HG02798 (cell line): ENCODE measurements at regions not wholly inside any gene's neighbourhood (a gene's known extent, or its start where the extent isn't known, plus 50 kb on each side); places are given as distances from the start of the nearest gene placed in this dataset.
"Not testable (repeated sequence)": the region's sequence is repeated elsewhere in the genome, so short reads cannot be mapped to it uniquely, and the experiment has no call there.

Experiments used
- ATAC-seq: cut with Tn5 transposase; IDR thresholded peaks from one replicate; pipeline ENCODE4 v1.9.1; 2021; ENCODE audit warnings: mild to moderate bottlenecking; ENCODE audit not compliant: unreplicated experiment, poor library complexity

- no peak for ATAC-seq
These were observed 411.2 kb downstream of the RND3 start for GRCh38 chr2:150076281-150076680.

GRCh38 chr2:150075831-150076230 is 411.6 kb downstream of the RND3 start:
- ATAC-seq: no peak

GRCh38 chr2:150066490-150066889 is 421.0 kb downstream of the RND3 start:
- ATAC-seq: no peak

- ATAC-seq: no peak
These were observed 423.4 kb downstream of the RND3 start for GRCh38 chr2:150063931-150064548.

GRCh38 chr2:150063432-150063889 is 424.0 kb downstream of the RND3 start:
- ATAC-seq: no peak

- no peak for ATAC-seq
These were observed 425.1 kb downstream of the RND3 start for GRCh38 chr2:150062416-150062815.

- no peak for ATAC-seq
These were observed 427.1 kb downstream of the RND3 start for GRCh38 chr2:150060341-150060740.

GRCh38 chr2:150059676-150060075 is 427.8 kb downstream of the RND3 start:
- not testable (repeated sequence) for ATAC-seq

GRCh38 chr2:150052457-150052856 is 435.0 kb downstream of the RND3 start:
- ATAC-seq: no peak

- no peak for ATAC-seq
These were observed 436.5 kb downstream of the RND3 start for GRCh38 chr2:150051004-150051403.

GRCh38 chr2:150050036-150050435 is 437.4 kb downstream of the RND3 start:
- no peak for ATAC-seq

- ATAC-seq: no peak
These were observed 439.7 kb downstream of the RND3 start for GRCh38 chr2:150047620-150048222.

GRCh38 chr2:150046810-150047209 is 440.7 kb downstream of the RND3 start:
- no peak for ATAC-seq

GRCh38 chr2:150046211-150046610 is 441.3 kb downstream of the RND3 start:
- no peak for ATAC-seq

- no peak for ATAC-seq
These were observed 441.9 kb downstream of the RND3 start for GRCh38 chr2:150045601-150046000.

- no peak for ATAC-seq
These were observed 444.3 kb downstream of the RND3 start for GRCh38 chr2:150043172-150043500.

- ATAC-seq: no peak
These were observed 444.8 kb downstream of the RND3 start for GRCh38 chr2:150042500-150043171.

GRCh38 chr2:150041722-150042425 is 445.6 kb downstream of the RND3 start:
- no peak for ATAC-seq

- ATAC-seq: no peak
These were observed 449.0 kb upstream of the MMADHC start for GRCh38 chr2:150036622-150037021.

GRCh38 chr2:150034665-150035064 is 447.1 kb upstream of the MMADHC start:
- ATAC-seq: no peak
